HFF-Myc (cell line): ENCODE measurements at regions not wholly inside any gene's neighbourhood (a gene's known extent, or its start where the extent isn't known, plus 50 kb on each side); places are given as distances from the start of the nearest gene placed in this dataset.

Source experiments
- DNase-seq: peaks from one replicate; pipeline ENCODE4 v3.0.0-alpha.2; 2011; ENCODE audit warnings: low read depth; ENCODE audit errors: extremely low read depth
- H3K4me3 ChIP-seq: replicated peaks from 2 replicates; pipeline ENCODE4 v1.5.1; 2011; ENCODE audit warnings: low read depth, mild to moderate bottlenecking, control low read depth, low read length
- CTCF ChIP-seq: IDR thresholded peaks from 2 replicates; pipeline ENCODE4 v1.5.1; 2012; ENCODE audit warnings: mild to moderate bottlenecking, low read depth, low read length, control low read depth; ENCODE audit errors: missing control alignments

- TF ChIP-seq CTCF: no peak
- DNase-seq: no peak
- H3K4me3 ChIP-seq: no peak overlapping the region
These were observed 71.7 kb downstream of the MRM1 start for GRCh38 chr17:36673068-36673467.

- no peak for DNase-seq
- no peak overlapping the region for H3K4me3 ChIP-seq
- TF ChIP-seq CTCF: no peak
These were observed 72.4 kb downstream of the MRM1 start for GRCh38 chr17:36673637-36674277.

- no peak overlapping the region for H3K4me3 ChIP-seq
- TF ChIP-seq CTCF: no peak
- DNase-seq: no peak
These were observed 72.9 kb downstream of the MRM1 start for GRCh38 chr17:36674278-36674650.

- DNase-seq: no peak
- no peak overlapping the region for H3K4me3 ChIP-seq
- TF ChIP-seq CTCF: no peak
These were observed 73.9 kb downstream of the MRM1 start for GRCh38 chr17:36675250-36675649.

- no peak for DNase-seq
- TF ChIP-seq CTCF: no peak
- no peak overlapping the region for H3K4me3 ChIP-seq
These were observed 74.4 kb downstream of the MRM1 start for GRCh38 chr17:36675786-36676185.

- no peak for DNase-seq
- no peak for TF ChIP-seq CTCF
- no peak overlapping the region for H3K4me3 ChIP-seq
These were observed 78.6 kb downstream of the MRM1 start for GRCh38 chr17:36679815-36680467.
